Mesodermal cell (in vitro differentiated cells): ENCODE measurements at regions not wholly inside any gene's neighbourhood (a gene's known extent, or its start where the extent isn't known, plus 50 kb on each side); places are given as distances from the start of the nearest gene placed in this dataset.
"Not testable (repeated sequence)": the region's sequence is repeated elsewhere in the genome, so short reads cannot be mapped to it uniquely, and the experiment has no call there.

Experiments
- H3K27ac ChIP-seq: 2 replicates; pipeline ENCODE4 v1.7.0; 2013; ENCODE audit warnings: mild to moderate bottlenecking, low read depth, low read length, moderate library complexity; ENCODE audit not compliant: severe bottlenecking
- H3K36me3 ChIP-seq: 2 replicates; pipeline ENCODE4 v1.7.1; 2013; ENCODE audit warnings: mild to moderate bottlenecking, low read length, moderate library complexity; ENCODE audit not compliant: control insufficient read depth, insufficient read depth
- H3K4me1 ChIP-seq: one replicate; pipeline ENCODE4 v1.7.1; 2013; ENCODE audit warnings: mild to moderate bottlenecking, low read length; ENCODE audit not compliant: insufficient read depth, control insufficient read depth, poor library complexity, severe bottlenecking
- H3K4me3 ChIP-seq: 2 replicates; pipeline ENCODE4 v1.7.0; 2013; ENCODE audit warnings: low read length, control low read depth, mild to moderate bottlenecking; ENCODE audit not compliant: insufficient read depth, poor library complexity, severe bottlenecking; ENCODE audit errors: extremely low read depth
- H3K9me3 ChIP-seq: 2 replicates; pipeline ENCODE4 v1.7.1; 2013; ENCODE audit warnings: mild to moderate bottlenecking, low read length, moderate library complexity; ENCODE audit not compliant: control insufficient read depth
- WGBS, 2 experiments: methylation state at CpG; one replicate each; pipeline ENCODE4 v1.1.5; 2013; ENCODE audit warnings: missing lambda C conversion rate in 2 of 2; ENCODE audit not compliant: insufficient coverage in 2 of 2; 5-methylcytosine and 5-hydroxymethylcytosine counted together

DNA sequence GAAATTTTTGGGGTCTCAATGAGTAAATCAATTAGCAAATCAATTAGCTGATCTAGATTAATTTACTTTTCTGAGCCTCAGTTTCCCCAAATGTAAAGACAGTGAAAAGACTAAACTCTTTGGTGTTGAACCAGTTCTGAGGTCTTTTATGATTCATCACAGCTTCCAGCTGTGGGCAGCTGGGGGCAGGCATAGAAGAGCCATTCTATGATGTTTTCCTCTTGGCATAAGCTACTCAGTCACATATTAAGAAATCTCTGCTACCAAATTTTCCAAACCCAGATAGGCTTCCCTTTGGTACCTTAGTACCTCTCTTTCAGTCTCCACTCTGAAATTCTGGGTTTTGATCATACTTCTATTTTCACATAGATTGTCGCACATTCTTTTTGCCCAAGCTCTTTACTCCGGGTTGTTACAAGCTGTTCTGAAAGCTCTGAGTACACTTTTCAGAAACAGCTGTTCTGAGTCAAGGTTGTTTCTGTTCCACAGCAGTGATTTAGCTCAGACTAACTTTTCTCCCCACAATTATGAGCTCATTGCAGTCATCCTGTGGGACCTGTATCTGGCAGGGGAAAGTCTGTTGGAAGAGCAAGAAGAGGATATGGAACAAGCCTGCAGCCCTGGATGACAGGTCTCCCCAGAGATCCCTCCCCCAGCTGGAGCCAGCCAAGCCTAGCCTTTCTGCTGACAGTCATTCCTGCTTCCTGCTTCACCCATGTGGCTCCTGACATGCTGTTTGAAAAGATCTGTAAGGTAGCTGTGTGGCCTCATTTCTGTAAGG, 599.6 kb upstream of the GHITM start:
- H3K27ac ChIP-seq: no peak overlapping the region
- WGBS, 2 experiments: 50 to 100% methylated on average over 2 of the region's 2 CpGs
- no peaks in the 10 kb centered on the region for H3K9me3 ChIP-seq
- H3K36me3 ChIP-seq: no peaks in the 10 kb centered on the region
- H3K4me3 ChIP-seq: no peak overlapping the region
- peaks cover 8% of the 10 kb centered on the region for H3K4me1 ChIP-seq

DNA sequence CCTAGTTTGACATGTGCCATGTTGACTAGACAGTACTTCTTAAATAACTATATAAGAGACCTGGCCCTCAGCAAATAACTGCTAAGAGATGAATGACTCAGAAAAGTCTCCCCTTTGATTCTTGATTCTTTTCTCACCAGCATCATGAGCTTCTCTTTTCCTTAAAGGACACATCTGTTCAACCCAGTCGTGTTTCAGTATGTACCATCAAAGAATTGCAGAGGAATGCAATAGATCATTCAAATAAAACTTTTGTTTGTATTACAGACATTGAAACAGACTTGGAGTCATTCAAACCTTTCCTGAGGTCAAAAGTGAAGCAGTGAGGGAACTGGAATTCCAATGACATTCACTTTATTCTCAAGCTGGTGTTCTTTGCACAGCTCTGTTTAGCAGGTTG, 598.3 kb upstream of the GHITM start:
- WGBS, 2 experiments: no CpG with 5 or more reads among the region's 1 CpG
- no peaks in the 10 kb centered on the region for H3K36me3 ChIP-seq
- no peak overlapping the region for H3K27ac ChIP-seq
- no peak overlapping the region for H3K4me3 ChIP-seq
- H3K4me1 ChIP-seq: peaks cover 15% of the 10 kb centered on the region
- H3K9me3 ChIP-seq: no peaks in the 10 kb centered on the region

DNA sequence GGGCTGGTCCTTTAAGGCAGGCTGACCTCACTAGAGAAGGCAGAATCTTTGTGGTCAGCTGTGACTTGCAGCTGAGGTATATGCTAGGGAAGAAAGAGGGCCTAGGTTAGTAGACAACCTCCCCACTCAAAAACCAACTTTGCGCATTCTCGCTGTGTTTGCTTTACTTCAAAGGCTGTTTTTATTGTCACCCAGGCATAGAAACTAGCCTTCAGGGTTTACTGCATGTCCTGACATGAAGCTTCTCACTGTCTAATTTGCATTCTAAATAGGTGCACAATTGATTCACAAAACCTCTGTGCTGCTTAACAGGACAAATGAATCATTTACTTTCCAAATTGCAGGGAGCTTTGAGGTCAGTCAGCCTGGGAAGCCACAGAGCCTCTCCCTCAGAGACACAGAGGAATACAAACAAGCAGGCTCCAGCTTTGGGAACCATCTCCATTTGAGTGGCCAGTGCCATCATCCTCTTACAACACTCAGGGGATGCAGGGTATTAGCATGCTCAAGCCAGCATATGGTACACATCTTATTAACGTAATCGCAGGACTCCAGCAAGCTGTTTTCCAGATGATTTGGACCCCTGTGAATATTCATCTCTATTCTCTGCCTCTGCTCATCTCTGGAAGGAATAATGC, 596.4 kb upstream of the GHITM start:
- H3K4me3 ChIP-seq: no peak overlapping the region
- H3K9me3 ChIP-seq: no peaks in the 10 kb centered on the region
- H3K4me1 ChIP-seq: peaks cover 24% of the 10 kb centered on the region
- 96 to 100% methylated on average over 2 to 4 of the region's 4 CpGs for WGBS, 2 experiments
- no peaks in the 10 kb centered on the region for H3K36me3 ChIP-seq
- H3K27ac ChIP-seq: no peak overlapping the region

DNA sequence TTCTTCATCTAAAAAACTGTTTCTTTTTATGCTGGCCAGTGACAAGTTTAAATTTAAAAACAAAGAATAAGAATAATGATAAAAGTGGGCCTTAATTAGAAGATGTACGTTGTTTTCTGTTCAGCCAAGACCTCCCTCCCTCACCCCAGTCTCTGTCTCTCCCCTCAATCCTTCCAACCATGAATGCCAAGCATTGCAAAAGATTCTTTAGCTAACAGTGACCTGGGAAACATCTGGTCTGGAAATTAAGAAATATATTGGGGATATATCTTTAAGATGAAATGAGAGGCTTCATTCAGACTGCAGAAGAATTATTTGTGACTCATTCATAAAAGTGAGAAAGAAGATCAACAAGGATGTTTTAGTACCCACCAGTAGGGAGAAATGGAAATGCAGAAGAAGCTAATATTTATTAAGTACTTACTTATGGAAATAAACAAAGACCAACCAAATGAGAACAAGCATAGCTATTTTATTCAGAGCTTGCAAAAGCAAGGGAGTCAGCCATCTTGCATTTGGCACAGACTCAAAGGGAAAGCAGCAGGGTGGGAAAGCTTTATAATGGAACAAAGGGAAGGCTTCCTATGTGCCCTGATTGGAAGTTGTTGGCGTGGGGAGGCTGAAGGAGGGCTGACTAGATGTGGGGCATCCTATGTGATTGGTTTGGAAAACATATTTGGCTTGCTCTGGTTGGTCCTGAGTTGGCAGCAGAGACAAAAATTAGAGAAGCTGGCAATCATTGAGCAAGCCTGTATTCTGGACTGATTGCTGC, 595.4 kb upstream of the GHITM start:
- no peaks in the 10 kb centered on the region for H3K9me3 ChIP-seq
- 83 to 100% methylated on average over 1 of the region's 2 CpGs for WGBS, 2 experiments
- H3K36me3 ChIP-seq: no peaks in the 10 kb centered on the region
- no peak overlapping the region for H3K4me3 ChIP-seq
- H3K4me1 ChIP-seq: peaks cover 24% of the 10 kb centered on the region
- H3K27ac ChIP-seq: no peak overlapping the region

DNA sequence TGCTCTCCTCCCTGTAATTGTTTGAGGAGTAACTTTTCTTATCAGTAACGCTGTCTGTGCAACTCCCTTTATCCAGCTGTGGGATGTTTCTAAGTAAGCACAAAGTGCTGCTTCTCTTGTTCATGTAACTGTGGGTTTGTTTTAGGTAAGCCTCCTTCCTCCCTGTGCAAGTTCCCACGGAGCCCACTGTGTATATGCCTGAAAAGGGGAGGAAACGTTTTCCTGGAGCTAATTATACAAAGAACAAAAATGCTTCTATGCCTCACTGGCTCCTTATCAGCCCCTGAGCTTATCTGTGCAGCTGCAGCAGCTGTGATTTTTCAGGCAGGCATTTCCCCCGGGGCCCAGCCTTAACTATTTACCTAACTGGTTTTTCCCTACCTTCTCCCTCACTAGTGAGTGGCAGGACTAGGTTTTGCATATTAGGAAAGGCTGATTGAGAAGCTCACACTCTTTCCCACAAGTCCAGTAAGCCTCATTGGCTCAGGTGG, 593.4 kb upstream of the GHITM start:
- H3K4me1 ChIP-seq: peaks cover 24% of the 10 kb centered on the region
- WGBS, 2 experiments: 40 to 63% methylated on average over 1 of the region's 4 CpGs

DNA sequence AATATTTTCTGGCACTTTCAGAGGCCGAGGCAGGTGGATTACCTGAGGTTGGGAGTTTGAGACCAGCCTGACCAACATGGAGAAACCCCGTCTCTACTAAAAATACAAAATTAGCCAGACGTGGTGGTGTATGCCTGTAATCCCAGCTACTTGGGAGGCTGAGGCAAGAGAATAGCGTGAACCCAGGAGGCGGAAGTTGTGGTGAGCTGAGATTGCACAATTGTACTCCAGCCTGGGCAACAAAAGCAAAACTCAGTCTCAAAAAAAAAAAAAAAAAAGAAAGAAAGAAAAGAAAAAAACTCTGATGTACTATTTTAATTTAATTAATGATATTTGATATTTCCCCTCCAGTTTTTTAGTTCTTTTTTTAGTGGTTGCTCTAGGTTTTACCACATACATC, 588.1 kb upstream of the GHITM start:
- 85 to 92% methylated on average over 2 to 3 of the region's 5 CpGs for WGBS, 2 experiments
- not testable (repeated sequence) for H3K27ac ChIP-seq, H3K4me3 ChIP-seq, H3K9me3 ChIP-seq, H3K4me1 ChIP-seq, H3K36me3 ChIP-seq

More for the DNA sequence above, 593.4 kb upstream of the GHITM start:
- Histone ChIP-seq H3K4me3 (no peak overlapping the region), H3K27ac (peak overlapping the region; percentile 84), H3K36me3 (no peaks in the 10 kb centered on the region), H3K9me3 (no peaks in the 10 kb centered on the region)

DNA sequence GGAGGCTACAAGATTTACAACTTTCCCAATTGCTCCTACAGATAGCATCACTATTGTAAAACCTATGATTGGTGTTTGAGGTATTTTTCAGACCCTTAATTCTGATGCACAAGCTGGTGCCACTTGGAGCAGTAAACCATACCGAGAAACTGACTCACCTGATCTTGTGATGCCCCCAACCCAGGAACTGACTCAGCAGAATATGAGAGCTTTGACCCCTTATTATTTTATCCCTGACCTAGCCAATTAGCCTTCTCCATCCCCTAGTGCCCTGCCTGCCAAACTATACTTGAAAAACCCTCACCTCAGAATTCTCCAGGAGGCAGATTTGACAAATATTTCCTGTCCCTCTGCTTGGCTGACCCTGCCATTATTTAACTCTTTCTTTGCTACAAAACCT, 585.9 kb upstream of the GHITM start:
- no peak overlapping the region for H3K27ac ChIP-seq
- 75% methylated on average over 1 of the region's 1 CpG; no CpG with 5 or more reads in 1 of the 2 experiments for WGBS, 2 experiments
- no peak overlapping the region for H3K4me3 ChIP-seq
- H3K36me3 ChIP-seq: no peaks in the 10 kb centered on the region
- H3K9me3 ChIP-seq: no peaks in the 10 kb centered on the region
- no peaks in the 10 kb centered on the region for H3K4me1 ChIP-seq

DNA sequence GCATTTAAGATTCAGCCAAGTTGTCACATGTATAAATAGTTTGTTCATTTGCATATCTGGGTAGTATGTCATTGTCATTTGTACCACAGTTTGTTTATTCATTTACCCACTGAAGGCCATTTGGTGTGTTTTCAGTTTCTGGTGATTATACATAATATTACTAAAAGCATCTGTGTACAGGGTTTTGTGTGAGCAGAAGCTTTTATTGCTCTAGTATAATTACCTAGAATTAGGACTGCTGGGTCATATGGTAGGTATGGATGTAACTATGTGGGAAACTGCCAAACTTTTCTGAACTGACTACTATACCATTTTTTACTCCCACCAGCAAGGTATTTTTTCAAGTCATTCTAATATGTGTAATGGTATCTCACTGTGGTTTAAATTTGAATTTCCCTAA, 584.0 kb upstream of the GHITM start:
- Histone ChIP-seq H3K27ac (no peak overlapping the region), H3K4me3 (no peak overlapping the region), H3K4me1 (no peaks in the 10 kb centered on the region), H3K9me3 (no peaks in the 10 kb centered on the region), H3K36me3 (no peaks in the 10 kb centered on the region)

DNA sequence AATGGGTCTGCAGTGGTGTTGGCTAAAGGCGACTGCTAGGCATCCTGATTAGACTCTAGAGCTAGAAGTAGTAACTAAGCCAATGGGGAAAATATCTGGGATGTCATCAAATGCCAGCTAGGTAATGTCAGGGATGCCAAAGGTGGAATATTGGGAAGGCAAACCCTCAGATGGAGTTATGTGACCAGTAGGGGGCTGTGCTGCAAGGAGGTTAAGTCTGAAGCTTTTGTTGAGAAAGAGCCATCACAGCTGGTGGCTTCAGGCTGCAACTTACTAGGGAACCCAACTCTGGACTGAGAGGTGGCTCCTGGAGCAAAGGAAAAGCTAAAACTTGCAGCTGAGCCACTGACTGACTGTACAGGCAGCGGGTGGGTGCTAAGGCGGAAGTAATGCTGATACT, 576.9 kb upstream of the GHITM start:
- H3K4me3 ChIP-seq: no peak overlapping the region
- no peaks in the 10 kb centered on the region for H3K4me1 ChIP-seq
- WGBS, 2 experiments: 95 to 100% methylated on average over 2 to 3 of the region's 3 CpGs
- H3K36me3 ChIP-seq: no peaks in the 10 kb centered on the region
- H3K27ac ChIP-seq: no peak overlapping the region
- H3K9me3 ChIP-seq: no peaks in the 10 kb centered on the region

DNA sequence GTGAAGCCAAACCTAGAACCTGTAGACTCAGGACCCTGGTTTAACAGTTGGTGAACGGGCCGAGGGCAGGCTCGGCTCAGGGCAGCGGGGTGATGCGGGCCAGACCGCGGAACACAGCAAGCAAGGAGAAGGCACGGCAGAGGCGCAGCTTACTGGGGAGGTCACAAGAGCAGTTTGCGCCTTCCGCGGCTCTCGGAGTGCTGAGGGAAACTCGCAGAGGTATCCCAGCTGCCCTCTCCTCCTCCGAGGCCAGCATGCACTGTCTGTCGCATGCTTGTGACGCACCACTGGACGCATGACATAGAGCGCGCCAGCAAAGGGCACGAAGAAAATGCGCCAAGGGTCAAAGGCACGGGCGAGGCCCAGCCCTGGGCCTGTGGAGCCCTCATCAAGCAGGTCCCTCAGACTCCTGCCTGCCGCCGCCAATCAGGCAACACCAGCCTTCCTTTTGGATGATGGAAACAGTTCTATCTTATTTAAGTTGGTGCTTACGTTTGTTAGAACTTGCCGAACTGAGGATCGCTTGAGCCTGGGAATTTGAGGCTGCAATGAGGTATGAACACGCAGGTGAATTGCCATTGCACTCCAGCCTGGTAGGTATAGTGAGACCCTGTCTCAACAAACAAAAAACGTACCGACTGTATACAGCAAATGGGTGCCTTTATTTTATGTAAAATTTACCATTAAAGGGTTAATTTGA, 574.3 kb upstream of the GHITM start:
- H3K36me3 ChIP-seq: no peaks in the 10 kb centered on the region
- 91 to 94% methylated on average over 29 to 30 of the region's 32 CpGs for WGBS, 2 experiments
- H3K4me1 ChIP-seq: no peaks in the 10 kb centered on the region
- no peak overlapping the region for H3K4me3 ChIP-seq
- H3K27ac ChIP-seq: no peak overlapping the region
- no peaks in the 10 kb centered on the region for H3K9me3 ChIP-seq
